ENCODE measurements at regions not wholly inside any gene's neighbourhood (a gene's known extent, or its start where the extent isn't known, plus 50 kb on each side); places are given as distances from the start of the nearest gene placed in this dataset.

DNA sequence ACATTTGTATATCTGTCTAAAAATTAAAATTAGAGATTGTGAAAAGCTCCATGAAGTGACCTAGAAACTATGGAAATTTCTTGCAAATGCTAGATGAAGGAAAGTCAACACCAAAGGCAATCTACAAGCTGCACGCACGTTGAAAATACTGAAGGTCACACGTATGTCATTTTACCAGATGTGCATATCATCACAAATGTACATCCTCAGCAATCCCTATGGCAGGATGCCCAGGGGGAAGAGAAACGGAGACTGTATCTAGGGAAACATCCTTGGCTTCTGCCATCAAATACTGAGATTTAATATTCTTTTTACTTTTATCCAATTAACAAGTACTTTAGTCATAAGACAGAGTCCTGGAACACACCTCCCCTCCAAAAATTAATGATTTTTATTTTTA lies 672.0 kb downstream of the RNF144B start:
- TF ChIP-seq, protein P1, sequence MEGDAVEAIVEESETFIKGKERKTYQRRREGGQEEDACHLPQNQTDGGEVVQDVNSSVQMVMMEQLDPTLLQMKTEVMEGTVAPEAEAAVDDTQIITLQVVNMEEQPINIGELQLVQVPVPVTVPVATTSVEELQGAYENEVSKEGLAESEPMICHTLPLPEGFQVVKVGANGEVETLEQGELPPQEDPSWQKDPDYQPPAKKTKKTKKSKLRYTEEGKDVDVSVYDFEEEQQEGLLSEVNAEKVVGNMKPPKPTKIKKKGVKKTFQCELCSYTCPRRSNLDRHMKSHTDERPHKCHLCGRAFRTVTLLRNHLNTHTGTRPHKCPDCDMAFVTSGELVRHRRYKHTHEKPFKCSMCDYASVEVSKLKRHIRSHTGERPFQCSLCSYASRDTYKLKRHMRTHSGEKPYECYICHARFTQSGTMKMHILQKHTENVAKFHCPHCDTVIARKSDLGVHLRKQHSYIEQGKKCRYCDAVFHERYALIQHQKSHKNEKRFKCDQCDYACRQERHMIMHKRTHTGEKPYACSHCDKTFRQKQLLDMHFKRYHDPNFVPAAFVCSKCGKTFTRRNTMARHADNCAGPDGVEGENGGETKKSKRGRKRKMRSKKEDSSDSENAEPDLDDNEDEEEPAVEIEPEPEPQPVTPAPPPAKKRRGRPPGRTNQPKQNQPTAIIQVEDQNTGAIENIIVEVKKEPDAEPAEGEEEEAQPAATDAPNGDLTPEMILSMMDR (IDR thresholded peaks at IDR 0.05), result no peak
- H3K9me3 ChIP-seq, result no peaks in the 10 kb centered on the region
- no peaks in the 10 kb centered on the region for H3K4me1 ChIP-seq (ENCODE audit: control insufficient read depth in 1 of 2, insufficient read depth in 1 of 2, low read depth in 1 of 2, low read length in 1 of 2)
- H3K4me3 ChIP-seq (ENCODE audit: low read depth in 1 of 2, low read length in 1 of 2), result no peak overlapping the region
- no peak overlapping the region for H3K27ac ChIP-seq
- no peaks in the 10 kb centered on the region for H3K27me3 ChIP-seq
- no peaks in the 10 kb centered on the region for H3K36me3 ChIP-seq

DNA sequence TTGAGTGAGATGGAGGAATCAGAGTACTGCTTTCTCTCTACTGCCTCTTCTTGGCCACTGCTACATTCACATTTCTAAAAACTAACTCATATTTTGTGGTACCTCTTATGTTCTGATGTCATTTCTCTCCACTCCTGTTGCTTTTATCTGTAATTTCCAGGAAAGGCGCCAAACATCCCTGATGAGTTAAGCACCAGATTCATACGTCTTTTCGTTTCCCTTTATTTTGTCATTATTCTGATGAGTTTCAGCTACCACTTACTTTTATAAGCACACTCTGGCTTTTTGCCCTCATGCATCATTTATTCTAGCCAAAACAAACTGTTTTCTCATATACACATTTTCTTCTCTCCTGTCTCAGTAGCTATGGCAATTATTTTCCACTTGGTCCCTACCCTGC lies 680.0 kb downstream of the RNF144B start:
- Histone ChIP-seq H3K4me3 (ENCODE audit: low read depth in 1 of 2, low read length in 1 of 2) (no peak overlapping the region), H3K27ac (no peak overlapping the region), H3K9me3 (no peaks in the 10 kb centered on the region), H3K36me3 (no peaks in the 10 kb centered on the region), H3K4me1 (ENCODE audit: control insufficient read depth in 1 of 2, insufficient read depth in 1 of 2, low read depth in 1 of 2, low read length in 1 of 2) (no peaks in the 10 kb centered on the region), H3K27me3 (no peaks in the 10 kb centered on the region)
- TF ChIP-seq, protein P1 (IDR thresholded peaks at IDR 0.05), result no peak

DNA sequence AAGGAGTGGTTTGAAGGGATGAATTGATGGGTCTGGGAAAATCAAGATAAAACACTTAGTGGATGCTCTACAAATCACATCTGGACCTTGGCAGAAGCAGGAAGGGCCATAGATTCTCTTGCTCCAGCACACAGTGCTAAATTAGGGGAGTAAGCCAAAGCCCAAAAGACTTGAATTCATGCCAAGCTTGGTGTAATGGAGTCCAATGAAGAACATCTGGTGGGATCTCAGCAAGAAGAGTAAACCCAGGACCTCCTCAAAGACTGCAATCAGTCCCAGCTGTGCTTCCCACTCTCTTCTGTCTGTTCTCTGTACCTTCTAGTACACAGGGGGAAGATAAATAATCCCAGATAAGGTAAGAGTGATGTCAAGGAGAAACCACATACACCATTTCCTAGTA lies 683.4 kb downstream of the RNF144B start:
- no peaks in the 10 kb centered on the region for H3K27me3 ChIP-seq
- no peaks in the 10 kb centered on the region for H3K9me3 ChIP-seq
- H3K27ac ChIP-seq, result no peak overlapping the region
- no peaks in the 10 kb centered on the region for H3K4me1 ChIP-seq (ENCODE audit: control insufficient read depth in 1 of 2, insufficient read depth in 1 of 2, low read depth in 1 of 2, low read length in 1 of 2)
- H3K36me3 ChIP-seq, result no peaks in the 10 kb centered on the region
- TF ChIP-seq, protein P1 (IDR thresholded peaks at IDR 0.05), result no peak
- H3K4me3 ChIP-seq (ENCODE audit: low read depth in 1 of 2, low read length in 1 of 2), result no peak overlapping the region

DNA sequence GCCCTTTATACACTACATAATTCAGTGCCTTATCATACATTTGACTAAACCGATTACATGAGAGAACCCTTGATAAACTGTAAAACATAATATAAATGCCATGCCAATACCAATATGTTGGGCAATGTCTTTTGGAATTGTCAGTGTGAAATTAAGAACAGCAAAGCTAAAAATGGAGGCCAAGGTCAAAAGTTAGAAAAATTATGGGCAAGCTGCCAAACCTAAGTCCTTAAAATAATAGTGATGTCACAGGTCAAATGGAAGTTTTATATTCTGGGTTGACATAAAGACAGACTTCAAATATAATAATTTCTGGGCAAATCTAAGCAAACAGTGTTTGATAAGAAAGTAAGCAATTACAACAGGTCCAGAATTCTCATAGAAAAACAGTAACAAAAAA lies 696.7 kb downstream of the RNF144B start:
- TF ChIP-seq, protein P1 (IDR thresholded peaks at IDR 0.05), result no peak

DNA sequence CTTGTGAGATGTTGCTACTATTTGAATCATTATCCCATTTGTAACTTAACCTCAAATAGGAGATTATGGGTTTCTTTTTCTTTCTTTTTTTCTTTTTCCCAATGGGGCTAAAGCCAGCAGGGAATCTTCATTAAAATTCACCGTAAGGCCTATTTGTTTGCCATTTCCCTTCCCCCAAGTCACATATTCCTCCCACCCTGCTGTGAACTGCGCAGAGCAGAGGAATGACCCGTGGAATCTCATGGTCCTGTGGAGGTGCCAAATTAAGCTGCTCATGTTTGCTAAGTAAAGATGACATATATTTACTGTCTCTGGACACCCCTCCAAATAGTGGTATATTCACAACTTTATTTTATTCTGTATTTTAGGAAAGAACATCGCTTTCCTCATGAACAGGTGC lies 699.3 kb downstream of the RNF144B start:
- no peak overlapping the region for H3K4me3 ChIP-seq (ENCODE audit: low read depth in 1 of 2, low read length in 1 of 2)
- no peaks in the 10 kb centered on the region for H3K36me3 ChIP-seq
- TF ChIP-seq, protein P1 (IDR thresholded peaks at IDR 0.05), result no peak
- no peak overlapping the region for H3K27ac ChIP-seq
- H3K27me3 ChIP-seq, result no peaks in the 10 kb centered on the region
- H3K4me1 ChIP-seq (ENCODE audit: control insufficient read depth in 1 of 2, insufficient read depth in 1 of 2, low read depth in 1 of 2, low read length in 1 of 2), result no peaks in the 10 kb centered on the region
- H3K9me3 ChIP-seq, result no peaks in the 10 kb centered on the region

More for the DNA sequence above, 696.7 kb downstream of the RNF144B start:
- H3K27ac ChIP-seq, result no peak overlapping the region
- no peak overlapping the region for H3K4me3 ChIP-seq (ENCODE audit: low read depth in 1 of 2, low read length in 1 of 2)
- H3K36me3 ChIP-seq, result no peaks in the 10 kb centered on the region
- H3K4me1 ChIP-seq (ENCODE audit: control insufficient read depth in 1 of 2, insufficient read depth in 1 of 2, low read depth in 1 of 2, low read length in 1 of 2), result no peaks in the 10 kb centered on the region
- H3K9me3 ChIP-seq, result no peaks in the 10 kb centered on the region
- no peaks in the 10 kb centered on the region for H3K27me3 ChIP-seq

DNA sequence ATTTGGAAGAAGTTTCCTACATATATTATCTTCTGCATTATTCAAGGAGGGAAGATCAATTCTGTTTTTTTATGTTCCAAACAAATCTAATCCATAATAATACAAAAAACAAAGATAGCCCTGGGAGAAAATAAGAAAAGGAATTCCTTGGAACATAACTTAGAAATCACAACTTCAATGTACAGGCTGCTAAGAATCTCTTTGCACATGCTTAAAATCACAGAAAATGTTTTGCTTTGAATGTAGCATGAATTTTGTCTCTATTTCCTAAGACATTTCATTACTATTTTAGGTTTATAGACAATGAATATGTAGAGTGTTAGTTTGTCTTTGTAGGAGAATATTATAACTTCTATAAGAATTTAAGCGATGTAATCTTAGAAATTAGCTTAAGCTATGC lies 700.1 kb downstream of the RNF144B start:
- H3K27me3 ChIP-seq, result no peaks in the 10 kb centered on the region
- TF ChIP-seq, protein P1 (IDR thresholded peaks at IDR 0.05), result no peak
- H3K4me3 ChIP-seq (ENCODE audit: low read depth in 1 of 2, low read length in 1 of 2), result no peak overlapping the region
- no peaks in the 10 kb centered on the region for H3K9me3 ChIP-seq
- H3K36me3 ChIP-seq, result no peaks in the 10 kb centered on the region
- no peak overlapping the region for H3K27ac ChIP-seq
- H3K4me1 ChIP-seq (ENCODE audit: control insufficient read depth in 1 of 2, insufficient read depth in 1 of 2, low read depth in 1 of 2, low read length in 1 of 2), result no peaks in the 10 kb centered on the region
